A673 (cell line): ENCODE measurements at regions not wholly inside any gene's neighbourhood (a gene's known extent, or its start where the extent isn't known, plus 50 kb on each side); places are given as distances from the start of the nearest gene placed in this dataset.

Source experiments
- EZH2 ChIP-seq: fragments of 200-600 bp; sonication (generic); IDR thresholded peaks from 2 replicates; pipeline ENCODE4 v1.6.1; 2017; ENCODE audit warnings: borderline replicate concordance, low read depth, mild to moderate bottlenecking, mixed read lengths, antibody characterized with exemption, low read length; ENCODE audit not compliant: poor library complexity, severe bottlenecking
- TF ChIP-seq, protein P1 (sequence below): fragments of 300-800, 200-600 bp; sonication (generic); conservative IDR thresholded peaks from 2 replicates; pipeline ENCODE4 v1.5.1; 2017; ENCODE audit warnings: low read depth, mild to moderate bottlenecking, antibody characterized with exemption, low read length, moderate library complexity, mixed read lengths

- TF ChIP-seq, protein P1, sequence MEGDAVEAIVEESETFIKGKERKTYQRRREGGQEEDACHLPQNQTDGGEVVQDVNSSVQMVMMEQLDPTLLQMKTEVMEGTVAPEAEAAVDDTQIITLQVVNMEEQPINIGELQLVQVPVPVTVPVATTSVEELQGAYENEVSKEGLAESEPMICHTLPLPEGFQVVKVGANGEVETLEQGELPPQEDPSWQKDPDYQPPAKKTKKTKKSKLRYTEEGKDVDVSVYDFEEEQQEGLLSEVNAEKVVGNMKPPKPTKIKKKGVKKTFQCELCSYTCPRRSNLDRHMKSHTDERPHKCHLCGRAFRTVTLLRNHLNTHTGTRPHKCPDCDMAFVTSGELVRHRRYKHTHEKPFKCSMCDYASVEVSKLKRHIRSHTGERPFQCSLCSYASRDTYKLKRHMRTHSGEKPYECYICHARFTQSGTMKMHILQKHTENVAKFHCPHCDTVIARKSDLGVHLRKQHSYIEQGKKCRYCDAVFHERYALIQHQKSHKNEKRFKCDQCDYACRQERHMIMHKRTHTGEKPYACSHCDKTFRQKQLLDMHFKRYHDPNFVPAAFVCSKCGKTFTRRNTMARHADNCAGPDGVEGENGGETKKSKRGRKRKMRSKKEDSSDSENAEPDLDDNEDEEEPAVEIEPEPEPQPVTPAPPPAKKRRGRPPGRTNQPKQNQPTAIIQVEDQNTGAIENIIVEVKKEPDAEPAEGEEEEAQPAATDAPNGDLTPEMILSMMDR = no peak
- no peak for TF ChIP-seq EZH2
Measured at GRCh38 chr5:164727012-164727411, 1221.6 kb downstream of the MAT2B start.
